SJSA1 (cell line): ENCODE measurements at regions not wholly inside any gene's neighbourhood (a gene's known extent, or its start where the extent isn't known, plus 50 kb on each side); places are given as distances from the start of the nearest gene placed in this dataset.

Experiments
- DNase-seq, 2 experiments: peaks; one replicate each; pipeline ENCODE4 v3.0.0-alpha.2; 2015 to 2020; ENCODE audit warnings: low spot score in 2 of 2, low read depth in 1 of 2
- H3K27ac ChIP-seq: fragments of 250-450 bp; sonication (Bioruptor Pico); 2 replicates; pipeline ENCODE4 v1.5.1; 2020; ENCODE audit warnings: mild to moderate bottlenecking, moderate library complexity
- H3K27me3 ChIP-seq: fragments of 250-450 bp; sonication (Bioruptor Pico); replicated peaks from 2 replicates; pipeline ENCODE4 v1.5.1; 2020; ENCODE audit warnings: mild to moderate bottlenecking, moderate library complexity
- H3K36me3 ChIP-seq: fragments of 250-450 bp; sonication (Bioruptor Pico); 2 replicates; pipeline ENCODE4 v1.5.1; 2020; ENCODE audit warnings: mild to moderate bottlenecking
- H3K4me1 ChIP-seq: fragments of 250-450 bp; sonication (Bioruptor Pico); replicated peaks from 2 replicates; pipeline ENCODE4 v1.6.1; 2021; ENCODE audit warnings: mild to moderate bottlenecking
- H3K4me3 ChIP-seq: fragments of 250-450 bp; sonication (Bioruptor Pico); 2 replicates; pipeline ENCODE4 v1.5.1; 2020; ENCODE audit warnings: mild to moderate bottlenecking
- H3K9me3 ChIP-seq: fragments of 250-450 bp; sonication (Bioruptor Pico); replicated peaks from 2 replicates; pipeline ENCODE4 v1.5.1; 2020; ENCODE audit warnings: mild to moderate bottlenecking

- Histone ChIP-seq H3K36me3 (no peaks in the 10 kb centered on the region), H3K27me3 (no peaks in the 10 kb centered on the region), H3K4me1 (peaks cover 10% of the 10 kb centered on the region), H3K27ac (no peak overlapping the region), H3K9me3 (no peaks in the 10 kb centered on the region), H3K4me3 (no peak overlapping the region)
- no peak for DNase-seq
These were observed 82.6 kb upstream of the RAP2B start for GRCh38 chr3:153079386-153079785.

GRCh38 chr3:153080778-153081240 is 81.2 kb upstream of the RAP2B start:
- Histone ChIP-seq H3K27ac (no peak overlapping the region), H3K27me3 (no peaks in the 10 kb centered on the region), H3K36me3 (no peaks in the 10 kb centered on the region), H3K4me3 (no peak overlapping the region), H3K4me1 (peaks cover 10% of the 10 kb centered on the region), H3K9me3 (no peaks in the 10 kb centered on the region)
- no peak for DNase-seq

- Histone ChIP-seq H3K36me3 (no peaks in the 10 kb centered on the region), H3K27ac (no peak overlapping the region), H3K4me3 (no peak overlapping the region), H3K4me1 (peaks cover 10% of the 10 kb centered on the region), H3K9me3 (no peaks in the 10 kb centered on the region), H3K27me3 (no peaks in the 10 kb centered on the region)
- no peak for DNase-seq
These were observed 77.6 kb upstream of the RAP2B start for GRCh38 chr3:153084431-153084830.

GRCh38 chr3:153087595-153088566 is 74.1 kb upstream of the RAP2B start:
- no peaks in the 10 kb centered on the region for H3K9me3 ChIP-seq
- no peak overlapping the region for H3K27ac ChIP-seq
- no peaks in the 10 kb centered on the region for H3K4me1 ChIP-seq
- no peak for DNase-seq
- no peaks in the 10 kb centered on the region for H3K27me3 ChIP-seq
- no peaks in the 10 kb centered on the region for H3K36me3 ChIP-seq
- H3K4me3 ChIP-seq, result no peak overlapping the region

GRCh38 chr3:153089620-153090019 is 72.4 kb upstream of the RAP2B start:
- H3K4me1 ChIP-seq, result no peaks in the 10 kb centered on the region
- H3K4me3 ChIP-seq, result no peak overlapping the region
- H3K27ac ChIP-seq, result no peak overlapping the region
- no peaks in the 10 kb centered on the region for H3K9me3 ChIP-seq
- DNase-seq, result no peak
- H3K36me3 ChIP-seq, result no peaks in the 10 kb centered on the region
- H3K27me3 ChIP-seq, result no peaks in the 10 kb centered on the region

GRCh38 chr3:153090973-153091372 is 71.1 kb upstream of the RAP2B start:
- H3K4me3 ChIP-seq, result no peak overlapping the region
- H3K27me3 ChIP-seq, result no peaks in the 10 kb centered on the region
- no peaks in the 10 kb centered on the region for H3K4me1 ChIP-seq
- no peak for DNase-seq
- no peaks in the 10 kb centered on the region for H3K9me3 ChIP-seq
- no peaks in the 10 kb centered on the region for H3K36me3 ChIP-seq
- H3K27ac ChIP-seq, result no peak overlapping the region

- DNase-seq, result no peak
- H3K27ac ChIP-seq, result no peak overlapping the region
- H3K36me3 ChIP-seq, result no peaks in the 10 kb centered on the region
- H3K4me3 ChIP-seq, result no peak overlapping the region
- H3K27me3 ChIP-seq, result no peaks in the 10 kb centered on the region
- H3K9me3 ChIP-seq, result no peaks in the 10 kb centered on the region
- no peaks in the 10 kb centered on the region for H3K4me1 ChIP-seq
These were observed 68.4 kb upstream of the RAP2B start for GRCh38 chr3:153093629-153094028.

GRCh38 chr3:153094386-153094785 is 67.6 kb upstream of the RAP2B start:
- Histone ChIP-seq H3K4me3 (no peak overlapping the region), H3K4me1 (no peaks in the 10 kb centered on the region), H3K36me3 (no peaks in the 10 kb centered on the region), H3K27ac (no peak overlapping the region), H3K27me3 (no peaks in the 10 kb centered on the region), H3K9me3 (no peaks in the 10 kb centered on the region)
- DNase-seq, result no peak

- Histone ChIP-seq H3K9me3 (no peaks in the 10 kb centered on the region), H3K4me1 (no peaks in the 10 kb centered on the region), H3K4me3 (no peak overlapping the region), H3K27me3 (no peaks in the 10 kb centered on the region), H3K27ac (no peak overlapping the region), H3K36me3 (no peaks in the 10 kb centered on the region)
- no peak for DNase-seq
These were observed 66.6 kb upstream of the RAP2B start for GRCh38 chr3:153095441-153095840.

GRCh38 chr3:153096731-153097131 is 65.3 kb upstream of the RAP2B start:
- no peak for DNase-seq
- H3K9me3 ChIP-seq, result no peaks in the 10 kb centered on the region
- no peak overlapping the region for H3K27ac ChIP-seq
- no peaks in the 10 kb centered on the region for H3K27me3 ChIP-seq
- H3K4me3 ChIP-seq, result no peak overlapping the region
- H3K4me1 ChIP-seq, result no peaks in the 10 kb centered on the region
- H3K36me3 ChIP-seq, result no peaks in the 10 kb centered on the region

- Histone ChIP-seq H3K4me1 (no peaks in the 10 kb centered on the region), H3K27ac (no peak overlapping the region), H3K36me3 (no peaks in the 10 kb centered on the region), H3K9me3 (no peaks in the 10 kb centered on the region), H3K27me3 (no peaks in the 10 kb centered on the region), H3K4me3 (no peak overlapping the region)
- DNase-seq, result no peak
These were observed 64.8 kb upstream of the RAP2B start for GRCh38 chr3:153097213-153097612.

- Histone ChIP-seq H3K4me3 (no peak overlapping the region), H3K27me3 (no peaks in the 10 kb centered on the region), H3K4me1 (no peaks in the 10 kb centered on the region), H3K9me3 (no peaks in the 10 kb centered on the region), H3K36me3 (no peaks in the 10 kb centered on the region), H3K27ac (no peak overlapping the region)
- no peak for DNase-seq
These were observed 62.9 kb upstream of the RAP2B start for GRCh38 chr3:153099131-153099530.

- Histone ChIP-seq H3K4me1 (no peaks in the 10 kb centered on the region), H3K27me3 (no peaks in the 10 kb centered on the region), H3K4me3 (no peak overlapping the region), H3K36me3 (no peaks in the 10 kb centered on the region), H3K27ac (no peak overlapping the region), H3K9me3 (no peaks in the 10 kb centered on the region)
- no peak for DNase-seq
These were observed 58.5 kb upstream of the RAP2B start for GRCh38 chr3:153103406-153103945.

GRCh38 chr3:153110041-153110440 is 52.0 kb upstream of the RAP2B start:
- no peaks in the 10 kb centered on the region for H3K4me1 ChIP-seq
- DNase-seq, result no peak
- no peaks in the 10 kb centered on the region for H3K36me3 ChIP-seq
- H3K27ac ChIP-seq, result no peak overlapping the region
- H3K27me3 ChIP-seq, result no peaks in the 10 kb centered on the region
- H3K9me3 ChIP-seq, result no peaks in the 10 kb centered on the region
- H3K4me3 ChIP-seq, result no peak overlapping the region
